HL-60 (cell line): ENCODE measurements at regions not wholly inside any gene's neighbourhood (a gene's known extent, or its start where the extent isn't known, plus 50 kb on each side); places are given as distances from the start of the nearest gene placed in this dataset.

ENCODE experiments used
- DNase-seq, 2 experiments: peaks; one replicate each; pipeline ENCODE4 v3.0.0-alpha.2; 2010 to 2020; ENCODE audit warnings: low read depth in 1 of 2, low spot score in 1 of 2
- H3K27ac ChIP-seq: fragments of 250-450 bp; sonication (Bioruptor Pico); replicated peaks from 2 replicates; pipeline ENCODE4 v1.5.1; 2020; ENCODE audit warnings: mild to moderate bottlenecking, moderate library complexity
- H3K27me3 ChIP-seq: fragments of 250-450 bp; sonication (Bioruptor Pico); 2 replicates; pipeline ENCODE4 v1.5.1; 2021; ENCODE audit warnings: mild to moderate bottlenecking, moderate library complexity; ENCODE audit not compliant: insufficient read depth, poor library complexity, severe bottlenecking
- H3K4me3 ChIP-seq: replicated peaks from 2 replicates; pipeline ENCODE4 v1.5.1; 2011; ENCODE audit warnings: mild to moderate bottlenecking, control low read depth, low read length; ENCODE audit not compliant: insufficient read depth
- GABPA ChIP-seq: IDR thresholded peaks from 2 replicates; pipeline ENCODE4 v1.6.1; 2012; ENCODE audit warnings: low read depth
- POLR2AphosphoS5 ChIP-seq: IDR thresholded peaks from 2 replicates; pipeline ENCODE4 v1.6.1; 2012; ENCODE audit warnings: low read depth
- SPI1 ChIP-seq: IDR thresholded peaks from 2 replicates; pipeline ENCODE4 v1.6.1; 2012; ENCODE audit warnings: low read depth, mild to moderate bottlenecking, borderline replicate concordance
- TF ChIP-seq, protein P1 (sequence below): IDR thresholded peaks from 2 replicates; pipeline ENCODE4 v1.6.1; 2012; ENCODE audit warnings: low read depth; ENCODE audit not compliant: insufficient replicate concordance
- TF ChIP-seq, protein P2 (sequence below): IDR thresholded peaks from one replicate; pipeline ENCODE4 v1.5.1; 2011; ENCODE audit warnings: low read length, control low read depth, inconsistent platforms; ENCODE audit not compliant: insufficient read depth

DNA sequence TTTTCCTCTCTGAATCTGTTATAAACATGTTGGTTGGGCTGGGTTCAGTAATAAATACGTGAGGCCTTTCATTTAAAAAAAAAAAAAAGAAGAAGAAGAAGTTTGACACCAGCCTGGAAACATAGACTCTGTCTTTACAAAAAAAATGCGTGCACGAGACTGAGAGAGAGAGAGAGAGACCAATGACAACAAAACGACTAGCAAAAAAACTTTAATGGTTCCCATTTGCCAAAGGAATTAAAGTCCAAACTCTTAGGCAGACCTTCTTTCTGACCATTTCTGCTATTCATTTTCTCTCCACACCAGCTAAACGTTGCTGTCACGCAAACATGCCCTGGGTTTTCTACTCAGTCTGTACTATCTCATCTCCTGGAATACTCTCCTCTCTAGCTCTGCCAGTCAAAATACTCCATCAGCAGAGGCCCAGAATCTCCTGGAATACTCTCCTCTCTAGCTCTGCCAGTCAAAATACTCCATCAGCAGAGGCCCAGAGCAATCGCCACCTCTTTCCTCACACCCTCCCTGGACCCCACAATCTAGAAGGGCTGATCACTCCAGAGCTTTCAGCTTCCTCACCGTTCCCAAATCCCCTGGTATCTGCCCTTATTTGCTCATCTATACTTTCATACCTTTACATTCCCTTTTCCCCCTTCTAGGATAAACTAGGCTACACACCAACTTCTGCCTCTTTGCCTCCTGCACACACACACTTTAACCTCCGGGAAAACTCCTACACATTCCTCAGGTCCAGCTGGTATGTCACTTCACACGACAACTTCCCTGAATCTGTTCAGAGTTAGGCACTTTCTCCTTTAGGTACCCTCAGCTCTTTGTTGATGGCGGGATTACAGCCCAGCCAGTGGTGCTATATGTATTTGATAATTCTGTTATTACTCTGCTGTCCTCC, 100.0 kb downstream of the CDC7 start:
- TF ChIP-seq POLR2AphosphoS5 (no peak), GABPA (no peak), SPI1 (no peak)
- TF ChIP-seq, protein P1, sequence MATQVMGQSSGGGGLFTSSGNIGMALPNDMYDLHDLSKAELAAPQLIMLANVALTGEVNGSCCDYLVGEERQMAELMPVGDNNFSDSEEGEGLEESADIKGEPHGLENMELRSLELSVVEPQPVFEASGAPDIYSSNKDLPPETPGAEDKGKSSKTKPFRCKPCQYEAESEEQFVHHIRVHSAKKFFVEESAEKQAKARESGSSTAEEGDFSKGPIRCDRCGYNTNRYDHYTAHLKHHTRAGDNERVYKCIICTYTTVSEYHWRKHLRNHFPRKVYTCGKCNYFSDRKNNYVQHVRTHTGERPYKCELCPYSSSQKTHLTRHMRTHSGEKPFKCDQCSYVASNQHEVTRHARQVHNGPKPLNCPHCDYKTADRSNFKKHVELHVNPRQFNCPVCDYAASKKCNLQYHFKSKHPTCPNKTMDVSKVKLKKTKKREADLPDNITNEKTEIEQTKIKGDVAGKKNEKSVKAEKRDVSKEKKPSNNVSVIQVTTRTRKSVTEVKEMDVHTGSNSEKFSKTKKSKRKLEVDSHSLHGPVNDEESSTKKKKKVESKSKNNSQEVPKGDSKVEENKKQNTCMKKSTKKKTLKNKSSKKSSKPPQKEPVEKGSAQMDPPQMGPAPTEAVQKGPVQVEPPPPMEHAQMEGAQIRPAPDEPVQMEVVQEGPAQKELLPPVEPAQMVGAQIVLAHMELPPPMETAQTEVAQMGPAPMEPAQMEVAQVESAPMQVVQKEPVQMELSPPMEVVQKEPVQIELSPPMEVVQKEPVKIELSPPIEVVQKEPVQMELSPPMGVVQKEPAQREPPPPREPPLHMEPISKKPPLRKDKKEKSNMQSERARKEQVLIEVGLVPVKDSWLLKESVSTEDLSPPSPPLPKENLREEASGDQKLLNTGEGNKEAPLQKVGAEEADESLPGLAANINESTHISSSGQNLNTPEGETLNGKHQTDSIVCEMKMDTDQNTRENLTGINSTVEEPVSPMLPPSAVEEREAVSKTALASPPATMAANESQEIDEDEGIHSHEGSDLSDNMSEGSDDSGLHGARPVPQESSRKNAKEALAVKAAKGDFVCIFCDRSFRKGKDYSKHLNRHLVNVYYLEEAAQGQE = no peak
- TF ChIP-seq, protein P2, sequence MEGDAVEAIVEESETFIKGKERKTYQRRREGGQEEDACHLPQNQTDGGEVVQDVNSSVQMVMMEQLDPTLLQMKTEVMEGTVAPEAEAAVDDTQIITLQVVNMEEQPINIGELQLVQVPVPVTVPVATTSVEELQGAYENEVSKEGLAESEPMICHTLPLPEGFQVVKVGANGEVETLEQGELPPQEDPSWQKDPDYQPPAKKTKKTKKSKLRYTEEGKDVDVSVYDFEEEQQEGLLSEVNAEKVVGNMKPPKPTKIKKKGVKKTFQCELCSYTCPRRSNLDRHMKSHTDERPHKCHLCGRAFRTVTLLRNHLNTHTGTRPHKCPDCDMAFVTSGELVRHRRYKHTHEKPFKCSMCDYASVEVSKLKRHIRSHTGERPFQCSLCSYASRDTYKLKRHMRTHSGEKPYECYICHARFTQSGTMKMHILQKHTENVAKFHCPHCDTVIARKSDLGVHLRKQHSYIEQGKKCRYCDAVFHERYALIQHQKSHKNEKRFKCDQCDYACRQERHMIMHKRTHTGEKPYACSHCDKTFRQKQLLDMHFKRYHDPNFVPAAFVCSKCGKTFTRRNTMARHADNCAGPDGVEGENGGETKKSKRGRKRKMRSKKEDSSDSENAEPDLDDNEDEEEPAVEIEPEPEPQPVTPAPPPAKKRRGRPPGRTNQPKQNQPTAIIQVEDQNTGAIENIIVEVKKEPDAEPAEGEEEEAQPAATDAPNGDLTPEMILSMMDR = no peak
- Histone ChIP-seq H3K27ac (no peak overlapping the region), H3K4me3 (no peak overlapping the region), H3K27me3 (no peaks in the 10 kb centered on the region)
- no peak for DNase-seq

DNA sequence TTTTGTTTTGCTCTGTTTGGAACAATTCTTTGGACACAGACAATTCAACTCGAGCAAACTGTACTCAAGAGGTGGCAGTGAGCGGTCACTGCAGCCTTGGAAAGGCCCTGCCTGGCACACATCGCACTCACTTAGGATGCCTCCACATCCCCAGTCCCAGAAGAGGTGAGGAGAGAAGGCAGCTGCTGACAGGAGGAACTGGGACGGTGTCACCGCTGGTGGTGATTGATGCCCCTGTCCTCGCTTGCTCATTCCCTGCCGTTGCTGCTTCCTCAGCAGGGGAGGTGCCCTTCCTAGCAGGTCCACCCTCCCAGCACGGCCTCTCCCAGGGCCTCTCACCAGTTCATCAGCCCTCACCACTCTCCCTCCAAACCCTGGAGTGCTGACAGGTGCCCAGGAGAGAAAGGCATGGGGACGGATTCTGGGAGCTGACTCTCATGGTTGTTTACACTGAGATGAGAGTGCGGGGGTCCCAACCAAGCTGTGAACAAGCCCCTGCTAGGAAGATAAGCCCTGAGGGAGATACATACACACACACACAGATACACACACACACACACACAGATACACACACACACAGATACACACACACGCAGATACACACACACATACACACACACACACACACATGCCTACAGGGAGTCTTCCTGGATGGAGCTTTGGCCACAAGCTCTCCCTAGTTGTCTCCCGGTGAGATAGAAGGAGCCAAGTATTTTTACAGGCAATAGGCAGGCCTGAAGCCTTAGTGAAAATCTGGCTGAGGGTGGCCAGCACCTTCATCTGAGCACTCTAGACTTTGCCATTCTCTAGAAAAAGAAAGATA, 101.1 kb downstream of the CDC7 start:
- no peak overlapping the region for H3K4me3 ChIP-seq
- H3K27me3 ChIP-seq = no peaks in the 10 kb centered on the region
- no peak overlapping the region for H3K27ac ChIP-seq
- TF ChIP-seq, protein P1 = no peak
- no peak for TF ChIP-seq POLR2AphosphoS5
- TF ChIP-seq GABPA = no peak
- TF ChIP-seq SPI1 = no peak
- DNase-seq = no peak

GRCh38 chr1:91603409-91603808, 102.8 kb downstream of the CDC7 start:
- no peak overlapping the region for H3K4me3 ChIP-seq
- TF ChIP-seq, protein P1 = no peak
- TF ChIP-seq SPI1 (no peak), GABPA (no peak), POLR2AphosphoS5 (no peak)
- TF ChIP-seq, protein P2 = no peak
- no peak overlapping the region for H3K27ac ChIP-seq
- no peaks in the 10 kb centered on the region for H3K27me3 ChIP-seq
- DNase-seq = no peak
